ENCODE measurements at regions not wholly inside any gene's neighbourhood (a gene's known extent, or its start where the extent isn't known, plus 50 kb on each side); places are given as distances from the start of the nearest gene placed in this dataset.

DNA sequence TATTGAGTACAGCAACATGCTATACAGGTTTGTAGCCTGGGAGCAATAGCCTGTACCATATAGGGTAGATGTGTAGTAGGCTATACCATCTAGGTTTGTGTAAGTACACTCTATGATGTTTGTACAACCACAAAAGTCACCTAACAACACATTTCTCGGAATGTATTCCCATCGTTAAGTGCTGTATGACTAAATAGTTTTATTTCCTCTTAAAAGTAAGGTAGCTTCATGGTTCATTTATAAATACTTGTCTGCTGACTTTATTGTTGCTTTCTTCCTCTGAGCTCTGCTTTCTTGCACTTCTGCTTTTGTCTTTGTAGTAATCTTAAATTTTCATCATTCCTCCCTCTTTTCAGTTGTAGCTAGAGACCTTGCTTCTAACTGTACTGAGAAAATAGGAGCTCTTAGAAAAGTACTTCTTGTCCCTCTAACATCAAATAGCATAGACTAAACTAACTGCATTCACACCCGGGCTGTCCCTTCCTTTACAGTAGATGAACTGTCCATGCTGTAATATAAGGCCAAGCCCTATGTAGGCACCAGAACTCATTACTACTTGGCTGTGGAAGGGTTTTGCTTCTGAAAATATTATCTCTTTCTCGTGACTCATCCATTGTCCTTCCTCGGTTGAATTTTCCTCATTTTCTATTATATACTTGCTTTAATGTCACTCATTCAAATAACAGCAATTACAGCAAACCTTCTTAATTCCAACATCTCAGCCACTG is 55.4 kb upstream of the FAM3C start:
- Histone ChIP-seq H3K36me3 (ENCODE audit: control insufficient read depth in 2 of 2, extremely low read depth in 1 of 2, insufficient read depth in 2 of 2, low read length in 2 of 2) (no peaks in the 10 kb centered on the region), H3K79me2 (ENCODE audit: control insufficient read depth, insufficient read depth, low read length) (no peaks in the 10 kb centered on the region), H3K27me3 (ENCODE audit: control insufficient read depth, extremely low read depth, insufficient read depth, low read length) (no peaks in the 10 kb centered on the region), H3K9ac (ENCODE audit: control insufficient read depth, extremely low read depth, insufficient read depth, low read length) (no peak overlapping the region), H3K4me1 (ENCODE audit: control insufficient read depth, extremely low read depth, insufficient read depth, low read length) (no peaks in the 10 kb centered on the region), H3K4me3 (ENCODE audit: control insufficient read depth in 2 of 3, extremely low read depth in 1 of 3, insufficient read depth in 2 of 3, low read depth in 1 of 3, low read length in 3 of 3) (no peak overlapping the region), H4K20me1 (ENCODE audit: control insufficient read depth, extremely low read depth, insufficient read depth, low read length) (no peaks in the 10 kb centered on the region), H2AFZ (ENCODE audit: control insufficient read depth, low read length) (no peak overlapping the region), H3K4me2 (ENCODE audit: control insufficient read depth, extremely low read depth, insufficient read depth, low read depth, low read length) (no peak overlapping the region), H3K27ac (ENCODE audit: control insufficient read depth, insufficient read depth, low read length) (no peak overlapping the region), H3K9me3 (ENCODE audit: control insufficient read depth, low read depth, low read length) (no peaks in the 10 kb centered on the region), H3K9me1 (ENCODE audit: control insufficient read depth, extremely low read depth, insufficient read depth, low read length) (no peaks in the 10 kb centered on the region)
- FAIRE-seq (no peak), DNase-seq (ENCODE audit: low read depth, low spot score) (no peak)
- TF ChIP-seq EZH2 (IDR thresholded peaks at IDR 0.05; ENCODE audit: low read length) = no peak
- TF ChIP-seq, protein P1, sequence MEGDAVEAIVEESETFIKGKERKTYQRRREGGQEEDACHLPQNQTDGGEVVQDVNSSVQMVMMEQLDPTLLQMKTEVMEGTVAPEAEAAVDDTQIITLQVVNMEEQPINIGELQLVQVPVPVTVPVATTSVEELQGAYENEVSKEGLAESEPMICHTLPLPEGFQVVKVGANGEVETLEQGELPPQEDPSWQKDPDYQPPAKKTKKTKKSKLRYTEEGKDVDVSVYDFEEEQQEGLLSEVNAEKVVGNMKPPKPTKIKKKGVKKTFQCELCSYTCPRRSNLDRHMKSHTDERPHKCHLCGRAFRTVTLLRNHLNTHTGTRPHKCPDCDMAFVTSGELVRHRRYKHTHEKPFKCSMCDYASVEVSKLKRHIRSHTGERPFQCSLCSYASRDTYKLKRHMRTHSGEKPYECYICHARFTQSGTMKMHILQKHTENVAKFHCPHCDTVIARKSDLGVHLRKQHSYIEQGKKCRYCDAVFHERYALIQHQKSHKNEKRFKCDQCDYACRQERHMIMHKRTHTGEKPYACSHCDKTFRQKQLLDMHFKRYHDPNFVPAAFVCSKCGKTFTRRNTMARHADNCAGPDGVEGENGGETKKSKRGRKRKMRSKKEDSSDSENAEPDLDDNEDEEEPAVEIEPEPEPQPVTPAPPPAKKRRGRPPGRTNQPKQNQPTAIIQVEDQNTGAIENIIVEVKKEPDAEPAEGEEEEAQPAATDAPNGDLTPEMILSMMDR (optimal IDR thresholded peaks at IDR 0.05 in 1 of 3, IDR thresholded peaks at IDR 0.05 in 1 of 3, conservative IDR thresholded peaks at IDR 0.05 in 1 of 3; ENCODE audit: extremely low read depth in 1 of 3, insufficient read depth in 2 of 3, low read length in 3 of 3) = no peak
- dilution Hi-C loops (cut with MboI; ENCODE audit: extremely low pct_ligation_motif_present, low sequenced_read_pairs) = no loop called here

DNA sequence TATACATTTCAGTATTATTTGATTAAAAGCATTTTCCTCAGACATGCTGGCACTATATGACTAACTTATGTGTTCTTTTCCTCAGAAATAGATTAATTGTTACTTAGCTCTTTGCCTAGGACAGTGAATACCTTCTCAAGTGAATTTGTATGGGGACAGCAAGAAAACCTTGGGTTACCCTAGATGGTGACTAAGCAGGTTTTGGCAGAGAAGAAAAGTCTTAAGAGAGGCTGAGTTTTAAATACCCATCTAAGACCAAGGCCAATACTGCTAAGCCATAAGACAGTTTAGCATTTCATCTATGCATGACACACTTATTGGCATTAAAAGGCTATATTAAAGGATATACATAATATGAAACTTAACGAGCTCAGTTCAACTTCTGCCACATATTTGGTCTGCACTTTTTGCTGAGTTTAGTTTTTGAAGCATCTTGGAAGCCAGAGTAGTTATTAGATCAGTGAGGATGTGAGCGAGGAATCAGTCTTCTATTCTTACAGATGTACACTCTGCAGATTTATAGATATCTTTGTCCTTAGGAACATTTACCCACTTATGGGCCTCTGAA is 54.6 kb upstream of the FAM3C start:
- Histone ChIP-seq H3K9me1 (ENCODE audit: control insufficient read depth, extremely low read depth, insufficient read depth, low read length) (no peaks in the 10 kb centered on the region), H3K27ac (ENCODE audit: control insufficient read depth, insufficient read depth, low read length) (no peak overlapping the region), H3K4me1 (ENCODE audit: control insufficient read depth, extremely low read depth, insufficient read depth, low read length) (no peaks in the 10 kb centered on the region), H3K4me2 (ENCODE audit: control insufficient read depth, extremely low read depth, insufficient read depth, low read depth, low read length) (no peak overlapping the region), H3K36me3 (ENCODE audit: control insufficient read depth in 2 of 2, extremely low read depth in 1 of 2, insufficient read depth in 2 of 2, low read length in 2 of 2) (no peaks in the 10 kb centered on the region), H3K79me2 (ENCODE audit: control insufficient read depth, insufficient read depth, low read length) (no peaks in the 10 kb centered on the region), H3K9ac (ENCODE audit: control insufficient read depth, extremely low read depth, insufficient read depth, low read length) (no peak overlapping the region), H3K9me3 (ENCODE audit: control insufficient read depth, low read depth, low read length) (no peaks in the 10 kb centered on the region), H3K27me3 (ENCODE audit: control insufficient read depth, extremely low read depth, insufficient read depth, low read length) (no peaks in the 10 kb centered on the region), H2AFZ (ENCODE audit: control insufficient read depth, low read length) (no peak overlapping the region), H3K4me3 (ENCODE audit: control insufficient read depth in 2 of 3, extremely low read depth in 1 of 3, insufficient read depth in 2 of 3, low read depth in 1 of 3, low read length in 3 of 3) (no peak overlapping the region), H4K20me1 (ENCODE audit: control insufficient read depth, extremely low read depth, insufficient read depth, low read length) (no peaks in the 10 kb centered on the region)
- TF ChIP-seq, protein P1 (optimal IDR thresholded peaks at IDR 0.05 in 1 of 3, IDR thresholded peaks at IDR 0.05 in 1 of 3, conservative IDR thresholded peaks at IDR 0.05 in 1 of 3; ENCODE audit: extremely low read depth in 1 of 3, insufficient read depth in 2 of 3, low read length in 3 of 3) = no peak
- no peak for TF ChIP-seq EZH2 (IDR thresholded peaks at IDR 0.05; ENCODE audit: low read length)
- DNase-seq (ENCODE audit: low read depth, low spot score) (no peak), FAIRE-seq (no peak)
- dilution Hi-C loops (cut with MboI; ENCODE audit: extremely low pct_ligation_motif_present, low sequenced_read_pairs) = no loop called here

Data from keratinocyte (primary cell).